IgD-negative memory B cell (primary cell): ENCODE measurements at regions not wholly inside any gene's neighbourhood (a gene's known extent, or its start where the extent isn't known, plus 50 kb on each side); places are given as distances from the start of the nearest gene placed in this dataset.

Experiments used
- H3K27ac Mint-ChIP-seq, 3 donors: one replicate each; pipeline ENCODE4 v1.8.0; 2020 to 2022; ENCODE audit warnings: mild to moderate bottlenecking in 3 of 3, mixed read lengths in 3 of 3, moderate library complexity in 1 of 3
- H3K27me3 Mint-ChIP-seq: one replicate; pipeline ENCODE4 v1.8.0; 2021; ENCODE audit warnings: mixed read lengths
- H3K36me3 Mint-ChIP-seq: one replicate; pipeline ENCODE4 v1.8.0; 2020; ENCODE audit warnings: mild to moderate bottlenecking, mixed read lengths
- H3K4me1 Mint-ChIP-seq, 3 donors: one replicate each; pipeline ENCODE4 v1.8.0; 2020 to 2022; ENCODE audit warnings: mixed read lengths in 3 of 3, mild to moderate bottlenecking in 1 of 3
- H3K4me3 Mint-ChIP-seq, 4 donors: one replicate each; pipeline ENCODE4 v1.8.0; 2020 to 2022; ENCODE audit warnings: mild to moderate bottlenecking in 4 of 4, mixed read lengths in 4 of 4, moderate library complexity in 3 of 4
- H3K9me3 Mint-ChIP-seq, 3 donors: one replicate each; pipeline ENCODE4 v1.8.0; 2020 to 2021; ENCODE audit warnings: mixed read lengths in 3 of 3, mild to moderate bottlenecking in 1 of 3

- no peak overlapping the region for H3K4me3 Mint-ChIP-seq
- no peak overlapping the region for H3K27ac Mint-ChIP-seq
- H3K9me3 Mint-ChIP-seq: peaks cover 4 to 8% (median 8%) of the 10 kb centered on the region in 3 donors
- H3K4me1 Mint-ChIP-seq: no peaks in the 10 kb centered on the region
- H3K36me3 Mint-ChIP-seq: no peaks in the 10 kb centered on the region
- no peaks in the 10 kb centered on the region for H3K27me3 Mint-ChIP-seq
Observed at GRCh38 chr18:29594493-29594892, 1417.6 kb upstream of the CDH2 start.

- no peaks in the 10 kb centered on the region for H3K4me1 Mint-ChIP-seq
- no peak overlapping the region for H3K4me3 Mint-ChIP-seq
- peaks cover 0 to 5% (median 4%) of the 10 kb centered on the region in 3 donors for H3K9me3 Mint-ChIP-seq
- H3K36me3 Mint-ChIP-seq: no peaks in the 10 kb centered on the region
- H3K27me3 Mint-ChIP-seq: no peaks in the 10 kb centered on the region
- H3K27ac Mint-ChIP-seq: no peak overlapping the region
Observed at GRCh38 chr18:29588446-29589100, 1411.6 kb upstream of the CDH2 start.

- Mint-ChIP-seq H3K9me3 (peaks cover 0 to 8% (median 2%) of the 10 kb centered on the region in 3 donors), H3K4me3 (no peak overlapping the region)
Observed at GRCh38 chr18:29586210-29586609, 1409.3 kb upstream of the CDH2 start.

GRCh38 chr18:29560270-29560669 is 1383.3 kb upstream of the CDH2 start:
- Mint-ChIP-seq H3K27ac (no peak overlapping the region), H3K9me3 (peaks cover 0 to 3% (median 0%) of the 10 kb centered on the region in 3 donors), H3K36me3 (no peaks in the 10 kb centered on the region), H3K27me3 (no peaks in the 10 kb centered on the region), H3K4me3 (no peak overlapping the region), H3K4me1 (no peaks in the 10 kb centered on the region)

More at GRCh38 chr18:29586210-29586609, 1409.3 kb upstream of the CDH2 start:
- H3K4me1 Mint-ChIP-seq: no peaks in the 10 kb centered on the region
- no peaks in the 10 kb centered on the region for H3K27me3 Mint-ChIP-seq
- H3K27ac Mint-ChIP-seq: no peak overlapping the region
- H3K36me3 Mint-ChIP-seq: no peaks in the 10 kb centered on the region

- H3K27me3 Mint-ChIP-seq: no peaks in the 10 kb centered on the region
- no peak overlapping the region for H3K27ac Mint-ChIP-seq
- H3K4me3 Mint-ChIP-seq: no peak overlapping the region
- no peaks in the 10 kb centered on the region for H3K4me1 Mint-ChIP-seq
- peaks cover 0 to 5% (median 0%) of the 10 kb centered on the region in 3 donors for H3K9me3 Mint-ChIP-seq
- no peaks in the 10 kb centered on the region for H3K36me3 Mint-ChIP-seq
Observed at GRCh38 chr18:29556070-29556469, 1379.1 kb upstream of the CDH2 start.

GRCh38 chr18:29549759-29550158 is 1372.8 kb upstream of the CDH2 start:
- Mint-ChIP-seq H3K27ac (no peak overlapping the region), H3K27me3 (no peaks in the 10 kb centered on the region), H3K9me3 (peaks cover 0 to 9% (median 4%) of the 10 kb centered on the region in 3 donors), H3K4me3 (no peak overlapping the region), H3K4me1 (no peaks in the 10 kb centered on the region), H3K36me3 (no peaks in the 10 kb centered on the region)

GRCh38 chr18:29547626-29548025 is 1370.7 kb upstream of the CDH2 start:
- Mint-ChIP-seq H3K9me3 (peaks cover 0 to 4% (median 4%) of the 10 kb centered on the region in 3 donors), H3K27me3 (no peaks in the 10 kb centered on the region), H3K27ac (no peak overlapping the region), H3K4me1 (no peaks in the 10 kb centered on the region), H3K4me3 (no peak overlapping the region), H3K36me3 (no peaks in the 10 kb centered on the region)

GRCh38 chr18:29540548-29540947 is 1363.6 kb upstream of the CDH2 start:
- H3K4me1 Mint-ChIP-seq: no peaks in the 10 kb centered on the region
- no peak overlapping the region for H3K27ac Mint-ChIP-seq
- H3K4me3 Mint-ChIP-seq: no peak overlapping the region
- no peaks in the 10 kb centered on the region for H3K36me3 Mint-ChIP-seq
- H3K27me3 Mint-ChIP-seq: no peaks in the 10 kb centered on the region
- peaks cover 0 to 6% (median 2%) of the 10 kb centered on the region in 3 donors for H3K9me3 Mint-ChIP-seq

GRCh38 chr18:29531746-29532145 is 1354.8 kb upstream of the CDH2 start:
- no peaks in the 10 kb centered on the region for H3K27me3 Mint-ChIP-seq
- H3K4me3 Mint-ChIP-seq: no peak overlapping the region
- H3K4me1 Mint-ChIP-seq: peaks cover 0 to 2% (median 0%) of the 10 kb centered on the region in 3 donors
- H3K36me3 Mint-ChIP-seq: no peaks in the 10 kb centered on the region
- H3K27ac Mint-ChIP-seq: no peak overlapping the region
- H3K9me3 Mint-ChIP-seq: peaks cover 2 to 12% (median 8%) of the 10 kb centered on the region in 3 donors

- Mint-ChIP-seq H3K36me3 (no peaks in the 10 kb centered on the region), H3K27me3 (no peaks in the 10 kb centered on the region), H3K4me1 (peaks cover 0 to 2% (median 0%) of the 10 kb centered on the region in 3 donors), H3K9me3 (peaks cover 4 to 8% (median 5%) of the 10 kb centered on the region in 3 donors), H3K4me3 (no peak overlapping the region), H3K27ac (no peak overlapping the region)
Observed at GRCh38 chr18:29523371-29523770, 1346.4 kb upstream of the CDH2 start.

- no peaks in the 10 kb centered on the region for H3K36me3 Mint-ChIP-seq
- peaks cover 0 to 2% (median 0%) of the 10 kb centered on the region in 3 donors for H3K4me1 Mint-ChIP-seq
- no peaks in the 10 kb centered on the region for H3K27me3 Mint-ChIP-seq
- H3K9me3 Mint-ChIP-seq: peaks cover 2 to 11% (median 2%) of the 10 kb centered on the region in 3 donors
- no peak overlapping the region for H3K27ac Mint-ChIP-seq
- no peak overlapping the region for H3K4me3 Mint-ChIP-seq
Observed at GRCh38 chr18:29512761-29513160, 1335.8 kb upstream of the CDH2 start.

- no peak overlapping the region for H3K27ac Mint-ChIP-seq
- H3K4me3 Mint-ChIP-seq: no peak overlapping the region
- no peaks in the 10 kb centered on the region for H3K36me3 Mint-ChIP-seq
- peaks cover 2 to 11% (median 2%) of the 10 kb centered on the region in 3 donors for H3K9me3 Mint-ChIP-seq
- no peaks in the 10 kb centered on the region for H3K27me3 Mint-ChIP-seq
- peaks cover 0 to 2% (median 0%) of the 10 kb centered on the region in 3 donors for H3K4me1 Mint-ChIP-seq
Observed at GRCh38 chr18:29512203-29512602, 1335.3 kb upstream of the CDH2 start.

GRCh38 chr18:29501952-29502351 is 1325.0 kb upstream of the CDH2 start:
- no peaks in the 10 kb centered on the region for H3K27me3 Mint-ChIP-seq
- peaks cover 1% of the 10 kb centered on the region for H3K36me3 Mint-ChIP-seq
- H3K4me1 Mint-ChIP-seq: no peaks in the 10 kb centered on the region
- no peak overlapping the region for H3K27ac Mint-ChIP-seq
- H3K4me3 Mint-ChIP-seq: no peak overlapping the region
- H3K9me3 Mint-ChIP-seq: peaks cover 4 to 8% (median 4%) of the 10 kb centered on the region in 3 donors

GRCh38 chr18:29496152-29496680 is 1319.3 kb upstream of the CDH2 start:
- Mint-ChIP-seq H3K4me3 (no peak overlapping the region), H3K4me1 (no peaks in the 10 kb centered on the region), H3K27ac (no peak overlapping the region), H3K36me3 (peaks cover 1% of the 10 kb centered on the region), H3K9me3 (peaks cover 0 to 2% (median 0%) of the 10 kb centered on the region in 3 donors), H3K27me3 (no peaks in the 10 kb centered on the region)

GRCh38 chr18:29494371-29494770 is 1317.4 kb upstream of the CDH2 start:
- H3K9me3 Mint-ChIP-seq: peaks cover 0 to 2% (median 0%) of the 10 kb centered on the region in 3 donors
- H3K36me3 Mint-ChIP-seq: peaks cover under 1% of the 10 kb centered on the region
- no peak overlapping the region for H3K27ac Mint-ChIP-seq
- H3K4me1 Mint-ChIP-seq: no peaks in the 10 kb centered on the region
- H3K4me3 Mint-ChIP-seq: no peak overlapping the region
- no peaks in the 10 kb centered on the region for H3K27me3 Mint-ChIP-seq

GRCh38 chr18:29491907-29492306 is 1315.0 kb upstream of the CDH2 start:
- H3K36me3 Mint-ChIP-seq: no peaks in the 10 kb centered on the region
- no peak overlapping the region for H3K4me3 Mint-ChIP-seq
- H3K4me1 Mint-ChIP-seq: no peaks in the 10 kb centered on the region
- no peak overlapping the region for H3K27ac Mint-ChIP-seq
- no peaks in the 10 kb centered on the region for H3K27me3 Mint-ChIP-seq
- H3K9me3 Mint-ChIP-seq: peaks cover 0 to 2% (median 0%) of the 10 kb centered on the region in 3 donors
